Mucosa of stomach (tissue), 1 donor: ENCODE measurements at regions not wholly inside any gene's neighbourhood (a gene's known extent, or its start where the extent isn't known, plus 50 kb on each side); places are given as distances from the start of the nearest gene placed in this dataset.
"Not testable (repeated sequence)": the region's sequence is repeated elsewhere in the genome, so short reads cannot be mapped to it uniquely, and the experiment has no call there.

Experiments used
- H3K27me3 ChIP-seq: one replicate; pipeline ENCODE4 v1.7.0; 2013; ENCODE audit warnings: mild to moderate bottlenecking, low read length; ENCODE audit not compliant: control insufficient read depth, insufficient read depth
- H3K36me3 ChIP-seq: one replicate; pipeline ENCODE4 v1.7.0; 2013; ENCODE audit warnings: low read length; ENCODE audit not compliant: control insufficient read depth, insufficient read depth
- H3K4me1 ChIP-seq: one replicate; pipeline ENCODE4 v1.7.0; 2013; ENCODE audit warnings: mild to moderate bottlenecking, low read length; ENCODE audit not compliant: control insufficient read depth, insufficient read depth
- H3K4me3 ChIP-seq: one replicate; pipeline ENCODE4 v1.7.0; 2013; ENCODE audit warnings: low read length
- H3K9ac ChIP-seq: one replicate; pipeline ENCODE4 v1.7.0; 2013; ENCODE audit warnings: mild to moderate bottlenecking, low read length, moderate library complexity
- H3K9me3 ChIP-seq: one replicate; pipeline ENCODE4 v1.7.0; 2013; ENCODE audit warnings: mild to moderate bottlenecking, low read length, moderate library complexity; ENCODE audit not compliant: control insufficient read depth
- donor health status: Pancreatic carcinoma.

DNA sequence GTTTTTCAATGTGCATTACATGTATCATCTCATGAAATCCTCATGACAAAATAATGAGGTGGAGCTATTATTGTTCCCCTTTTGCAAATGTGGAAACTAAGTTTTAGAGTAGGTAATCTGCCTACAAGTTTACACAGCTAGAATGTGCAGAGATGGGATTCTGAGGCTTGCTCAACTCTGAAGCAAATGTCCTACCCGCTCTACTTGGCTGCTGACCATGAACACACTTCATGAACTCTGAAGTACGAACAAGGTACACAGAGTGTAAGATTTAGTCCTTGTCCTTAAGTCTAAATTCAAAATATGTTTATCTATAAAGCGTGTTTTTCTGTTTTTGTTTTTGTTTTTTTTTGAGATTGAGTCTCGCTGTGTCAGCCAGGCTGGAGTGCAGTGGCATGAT is 63.6 kb upstream of the NOTCH2NLA start:
- H3K4me1 ChIP-seq, H3K4me3 ChIP-seq, H3K27me3 ChIP-seq, H3K9ac ChIP-seq, H3K9me3 ChIP-seq, H3K36me3 ChIP-seq: not testable (repeated sequence)

GRCh38 chr1:146287881-146288280 is 59.1 kb upstream of the NOTCH2NLA start:
- H3K27me3 ChIP-seq, H3K4me1 ChIP-seq, H3K9me3 ChIP-seq, H3K36me3 ChIP-seq, H3K9ac ChIP-seq, H3K4me3 ChIP-seq: not testable (repeated sequence)

- not testable (repeated sequence) for H3K27me3 ChIP-seq, H3K36me3 ChIP-seq, H3K4me1 ChIP-seq, H3K9me3 ChIP-seq, H3K9ac ChIP-seq, H3K4me3 ChIP-seq
Observed at GRCh38 chr1:146284760-146285159, 55.9 kb upstream of the NOTCH2NLA start.

DNA sequence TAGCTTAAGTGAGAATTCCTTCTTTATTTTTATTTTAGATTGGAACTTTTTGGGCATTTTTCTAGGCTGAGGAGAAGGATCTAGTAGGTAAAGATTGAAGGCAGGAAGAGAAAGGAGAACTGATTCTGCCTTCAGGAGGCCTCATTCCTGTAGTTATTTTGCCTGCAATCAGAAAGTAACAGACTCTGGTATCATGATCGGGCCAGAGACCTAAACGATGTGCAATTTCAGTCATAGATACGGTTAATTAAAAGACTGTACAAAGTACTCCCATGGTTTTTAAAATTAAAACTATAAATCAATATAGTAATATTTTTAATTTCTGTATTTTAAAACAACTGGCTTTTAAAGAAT is 54.7 kb upstream of the NOTCH2NLA start:
- H3K4me1 ChIP-seq, H3K36me3 ChIP-seq, H3K4me3 ChIP-seq, H3K27me3 ChIP-seq, H3K9ac ChIP-seq, H3K9me3 ChIP-seq: not testable (repeated sequence)

GRCh38 chr1:146282807-146283526 is 54.1 kb upstream of the NOTCH2NLA start:
- not testable (repeated sequence) for H3K4me1 ChIP-seq, H3K9ac ChIP-seq, H3K27me3 ChIP-seq, H3K4me3 ChIP-seq, H3K9me3 ChIP-seq, H3K36me3 ChIP-seq

DNA sequence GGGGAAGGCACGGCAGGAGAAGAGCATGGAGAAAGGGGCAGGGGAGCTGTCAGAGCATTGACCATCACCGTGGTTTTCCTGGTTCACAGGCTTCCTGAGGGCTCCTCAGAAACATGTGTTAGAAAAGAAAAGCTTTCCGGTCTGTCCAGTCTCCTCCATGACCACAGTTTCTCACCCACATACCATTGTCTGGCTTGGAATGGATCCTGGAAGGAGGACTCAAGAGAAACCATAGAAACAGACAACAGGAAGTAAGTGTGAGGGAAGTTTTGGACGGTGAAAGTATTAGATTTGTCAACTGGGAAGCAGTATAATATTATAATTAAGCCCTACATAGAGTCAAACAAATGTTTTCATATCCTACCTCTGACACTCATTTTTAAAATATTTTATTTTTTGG is 52.7 kb upstream of the NOTCH2NLA start:
- not testable (repeated sequence) for H3K9me3 ChIP-seq, H3K4me1 ChIP-seq, H3K4me3 ChIP-seq, H3K36me3 ChIP-seq, H3K27me3 ChIP-seq, H3K9ac ChIP-seq

- not testable (repeated sequence) for H3K36me3 ChIP-seq, H3K27me3 ChIP-seq, H3K4me1 ChIP-seq, H3K9me3 ChIP-seq, H3K4me3 ChIP-seq, H3K9ac ChIP-seq
Observed at GRCh38 chr1:146278758-146279157, 49.9 kb upstream of the NOTCH2NLA start.
